CD14-positive monocyte (primary cell): ENCODE measurements at regions not wholly inside any gene's neighbourhood (a gene's known extent, or its start where the extent isn't known, plus 50 kb on each side); places are given as distances from the start of the nearest gene placed in this dataset.

ENCODE experiments used
- DNase-seq, 3 donors: peaks; one replicate each; pipeline ENCODE4 v3.0.0-alpha.2; 2011 to 2022
- H2AFZ ChIP-seq: 2 replicates; pipeline ENCODE4 v1.6.0; 2012; ENCODE audit warnings: mild to moderate bottlenecking, low read depth, low read length, inconsistent platforms; ENCODE audit not compliant: insufficient read depth, poor library complexity, severe bottlenecking
- H3K27ac ChIP-seq, 2 donors: 1 replicate in 1 of 2; 2 replicates in 1 of 2; pipeline ENCODE4 v1.5.1; 2012 to 2013; ENCODE audit warnings: low read length in 2 of 2, control low read depth in 1 of 2, inconsistent platforms in 1 of 2, low read depth in 1 of 2, mild to moderate bottlenecking in 1 of 2
- H3K27me3 ChIP-seq, 2 donors: one replicate each; pipeline versions ENCODE4 v1.6.0 to v1.6.1; 2011 to 2013; ENCODE audit warnings: low read length in 2 of 2; ENCODE audit not compliant: control insufficient read depth in 2 of 2, insufficient read depth in 2 of 2
- H3K36me3 ChIP-seq, 2 donors: replicated peaks in 1 of 2; 1 replicate in 1 of 2; 2 replicates in 1 of 2; pipeline versions ENCODE4 v1.5.1 to v1.6.1; 2012 to 2013; ENCODE audit warnings: low read length in 2 of 2, control low read depth in 1 of 2, inconsistent platforms in 1 of 2, mild to moderate bottlenecking in 1 of 2; ENCODE audit not compliant: insufficient read depth in 2 of 2, control insufficient read depth in 1 of 2
- H3K4me1 ChIP-seq, 2 donors: 1 replicate in 1 of 2; 2 replicates in 1 of 2; pipeline versions ENCODE4 v1.5.1 to v1.6.1; 2012 to 2013; ENCODE audit warnings: low read length in 2 of 2, control low read depth in 1 of 2, inconsistent platforms in 1 of 2, mild to moderate bottlenecking in 1 of 2, moderate library complexity in 1 of 2; ENCODE audit not compliant: insufficient read depth in 2 of 2, control insufficient read depth in 1 of 2
- H3K4me2 ChIP-seq: replicated peaks from 2 replicates; pipeline ENCODE3; 2012; ENCODE audit warnings: low read length, moderate library complexity, mild to moderate bottlenecking; ENCODE audit not compliant: poor library complexity, severe bottlenecking; ENCODE audit errors: extremely low read depth
- H3K4me3 ChIP-seq, 3 experiments: fragments of 200-600 bp in 1 of 3; sonication (generic) in 1 of 3; replicated peaks in 1 of 3; 1 replicate in 2 of 3; 2 replicates in 1 of 3; pipeline ENCODE4 v1.5.1; 2011 to 2013; ENCODE audit warnings: low read length in 3 of 3, mild to moderate bottlenecking in 3 of 3, control low read depth in 2 of 3, low read depth in 2 of 3, inconsistent platforms in 1 of 3, moderate library complexity in 1 of 3
- H3K79me2 ChIP-seq: 2 replicates; pipeline ENCODE4 v1.6.0; 2012; ENCODE audit warnings: mild to moderate bottlenecking, control low read depth, inconsistent platforms, low read length, moderate library complexity; ENCODE audit not compliant: insufficient read depth
- H3K9ac ChIP-seq: 2 replicates; pipeline ENCODE4 v1.6.0; 2017; ENCODE audit warnings: low read length, mild to moderate bottlenecking; ENCODE audit not compliant: insufficient read depth, poor library complexity, severe bottlenecking
- H3K9me3 ChIP-seq, 2 donors: replicated peaks in 1 of 2; 1 replicate in 1 of 2; 2 replicates in 1 of 2; pipeline versions ENCODE4 v1.5.1 to v1.6.1; 2012 to 2013; ENCODE audit warnings: low read length in 2 of 2, control low read depth in 1 of 2; ENCODE audit not compliant: control insufficient read depth in 1 of 2, insufficient read depth in 1 of 2
- H4K20me1 ChIP-seq: 2 replicates; pipeline ENCODE4 v1.6.0; 2012; ENCODE audit warnings: mild to moderate bottlenecking, low read length, control low read depth, moderate library complexity; ENCODE audit not compliant: insufficient read depth
- H3K27ac Mint-ChIP-seq, 7 donors: one replicate each; pipeline ENCODE4 v1.8.0; 2020; ENCODE audit warnings: mild to moderate bottlenecking in 7 of 7, mixed read lengths in 7 of 7, moderate library complexity in 6 of 7, inconsistent platforms in 2 of 7
- H3K27me3 Mint-ChIP-seq, 3 donors: one replicate each; pipeline ENCODE4 v1.8.0; 2021 to 2022; ENCODE audit warnings: low read depth in 3 of 3, mild to moderate bottlenecking in 3 of 3, mixed read lengths in 3 of 3, moderate library complexity in 3 of 3, inconsistent platforms in 1 of 3
- H3K36me3 Mint-ChIP-seq, 2 donors: one replicate each; pipeline ENCODE4 v1.8.0; 2020; ENCODE audit warnings: mixed read lengths in 2 of 2, inconsistent platforms in 1 of 2, mild to moderate bottlenecking in 1 of 2
- H3K4me1 Mint-ChIP-seq: one replicate; pipeline ENCODE4 v1.8.0; 2020; ENCODE audit warnings: mild to moderate bottlenecking, mixed read lengths
- H3K4me3 Mint-ChIP-seq, 2 donors: one replicate each; pipeline ENCODE4 v1.8.0; 2020; ENCODE audit warnings: mild to moderate bottlenecking in 2 of 2, mixed read lengths in 2 of 2, moderate library complexity in 1 of 2
- H3K9me3 Mint-ChIP-seq, 7 donors: one replicate each; pipeline ENCODE4 v1.8.0; 2020 to 2022; ENCODE audit warnings: mixed read lengths in 7 of 7, mild to moderate bottlenecking in 6 of 7, moderate library complexity in 6 of 7, inconsistent platforms in 2 of 7
- CTCF ChIP-seq: fragments of 200-600 bp; IDR thresholded peaks from one replicate; pipeline ENCODE4 v1.8.0; 2022; ENCODE audit warnings: antibody characterized with exemption, mild to moderate bottlenecking
- WGBS: methylation state at CpG from one replicate; pipeline ENCODE4 v1.1.5; 2013; ENCODE audit warnings: missing lambda C conversion rate; ENCODE audit not compliant: insufficient coverage; 5-methylcytosine and 5-hydroxymethylcytosine counted together
- intact Hi-C, 2 donors: fragments of 100-400 bp; cut with micrococcal nuclease; formaldehyde crosslinking; loops; one replicate each; pipeline versions ENCODE4 v1.15.0 to v1.15.1; 2023

- Histone ChIP-seq H3K4me2 (no peak overlapping the region), H2AFZ (no peak overlapping the region), H4K20me1 (no peaks in the 10 kb centered on the region), H3K9ac (no peak overlapping the region), H3K9me3 (no peaks in the 10 kb centered on the region), H3K36me3 (no peaks in the 10 kb centered on the region), H3K4me3 (no peak overlapping the region), H3K4me1 (no peaks in the 10 kb centered on the region), H3K27ac (no peak overlapping the region), H3K27me3 (no peaks in the 10 kb centered on the region), H3K79me2 (no peaks in the 10 kb centered on the region)
- Mint-ChIP-seq H3K27ac (no peak overlapping the region), H3K36me3 (no peaks in the 10 kb centered on the region), H3K27me3 (peaks cover 0 to 5% (median 0%) of the 10 kb centered on the region in 3 donors), H3K9me3 (peaks cover 0 to 5% (median 2%) of the 10 kb centered on the region in 7 donors), H3K4me3 (no peak overlapping the region), H3K4me1 (no peaks in the 10 kb centered on the region)
- no peak for DNase-seq
- no peak for TF ChIP-seq CTCF
- intact Hi-C loops, result no loop called here
- 72% methylated on average over 2 of the region's 2 CpGs for WGBS
Measured at GRCh38 chr6:74946961-74947360, 258.9 kb downstream of the COL12A1 start.

- no peaks in the 10 kb centered on the region for H3K79me2 ChIP-seq
- Mint-ChIP-seq H3K4me3 (no peak overlapping the region), H3K4me1 (no peaks in the 10 kb centered on the region), H3K27ac (no peak overlapping the region), H3K9me3 (peaks cover 0 to 2% (median 0%) of the 10 kb centered on the region in 7 donors), H3K27me3 (peaks cover 0 to 2% (median 0%) of the 10 kb centered on the region in 3 donors), H3K36me3 (no peaks in the 10 kb centered on the region)
- H3K27me3 ChIP-seq, result no peaks in the 10 kb centered on the region
- H3K9me3 ChIP-seq, result no peaks in the 10 kb centered on the region
- H4K20me1 ChIP-seq, result no peaks in the 10 kb centered on the region
- no peak for TF ChIP-seq CTCF
- DNase-seq, result no peak
- H3K4me3 ChIP-seq, result no peak overlapping the region
- H3K4me2 ChIP-seq, result no peak overlapping the region
- WGBS, result no CpG with 5 or more reads among the region's 3 CpGs
- no peak overlapping the region for H3K9ac ChIP-seq
- no peaks in the 10 kb centered on the region for H3K4me1 ChIP-seq
- H2AFZ ChIP-seq, result no peak overlapping the region
- H3K36me3 ChIP-seq, result no peaks in the 10 kb centered on the region
- no peak overlapping the region for H3K27ac ChIP-seq
- intact Hi-C loops, result no loop called here
Measured at GRCh38 chr6:74942130-74942529, 263.7 kb downstream of the COL12A1 start.
